Choroid plexus epithelial cell (primary cell): ENCODE measurements at regions not wholly inside any gene's neighbourhood (a gene's known extent, or its start where the extent isn't known, plus 50 kb on each side); places are given as distances from the start of the nearest gene placed in this dataset.

Experiments
- DNase-seq: peaks from one replicate; pipeline ENCODE4 v3.0.0-alpha.2; 2010; ENCODE audit warnings: low read depth
- H3K4me3 ChIP-seq: 2 replicates; pipeline ENCODE4 v1.5.1; 2011; ENCODE audit warnings: low read depth, mild to moderate bottlenecking, control low read depth, low read length, moderate library complexity
- TF ChIP-seq, protein P1 (sequence below): conservative IDR thresholded peaks from 2 replicates; pipeline ENCODE4 v1.5.1; 2011; ENCODE audit warnings: low read depth, mild to moderate bottlenecking, control low read depth, inconsistent platforms, low read length, moderate library complexity

- TF ChIP-seq, protein P1, sequence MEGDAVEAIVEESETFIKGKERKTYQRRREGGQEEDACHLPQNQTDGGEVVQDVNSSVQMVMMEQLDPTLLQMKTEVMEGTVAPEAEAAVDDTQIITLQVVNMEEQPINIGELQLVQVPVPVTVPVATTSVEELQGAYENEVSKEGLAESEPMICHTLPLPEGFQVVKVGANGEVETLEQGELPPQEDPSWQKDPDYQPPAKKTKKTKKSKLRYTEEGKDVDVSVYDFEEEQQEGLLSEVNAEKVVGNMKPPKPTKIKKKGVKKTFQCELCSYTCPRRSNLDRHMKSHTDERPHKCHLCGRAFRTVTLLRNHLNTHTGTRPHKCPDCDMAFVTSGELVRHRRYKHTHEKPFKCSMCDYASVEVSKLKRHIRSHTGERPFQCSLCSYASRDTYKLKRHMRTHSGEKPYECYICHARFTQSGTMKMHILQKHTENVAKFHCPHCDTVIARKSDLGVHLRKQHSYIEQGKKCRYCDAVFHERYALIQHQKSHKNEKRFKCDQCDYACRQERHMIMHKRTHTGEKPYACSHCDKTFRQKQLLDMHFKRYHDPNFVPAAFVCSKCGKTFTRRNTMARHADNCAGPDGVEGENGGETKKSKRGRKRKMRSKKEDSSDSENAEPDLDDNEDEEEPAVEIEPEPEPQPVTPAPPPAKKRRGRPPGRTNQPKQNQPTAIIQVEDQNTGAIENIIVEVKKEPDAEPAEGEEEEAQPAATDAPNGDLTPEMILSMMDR, result no peak
- H3K4me3 ChIP-seq, result no peak overlapping the region
- DNase-seq, result no peak
Measured at GRCh38 chr21:17976139-17976538, 157.0 kb upstream of the C21orf91 start.

DNA sequence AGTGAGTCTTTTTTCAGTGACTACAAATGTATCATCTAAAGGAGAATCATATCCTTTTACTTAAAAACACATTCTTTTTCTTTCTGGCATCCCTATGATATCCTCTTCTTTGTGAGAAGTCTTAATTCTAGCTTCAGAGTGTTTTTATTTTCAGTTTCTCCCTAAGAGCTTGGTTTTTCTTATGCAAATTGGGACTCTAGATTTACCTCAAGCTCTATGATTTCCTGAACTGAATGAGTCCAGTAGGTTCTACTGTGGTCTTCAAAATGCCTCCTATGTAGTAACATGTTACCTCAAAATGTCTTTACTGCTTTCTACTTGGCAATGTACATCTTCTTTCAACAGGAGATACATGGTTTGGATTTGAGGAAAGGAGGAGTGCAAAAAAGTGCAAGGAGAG, 148.2 kb upstream of the C21orf91 start:
- H3K4me3 ChIP-seq, result no peak overlapping the region
- TF ChIP-seq, protein P1, result no peak
- DNase-seq, result no peak

DNA sequence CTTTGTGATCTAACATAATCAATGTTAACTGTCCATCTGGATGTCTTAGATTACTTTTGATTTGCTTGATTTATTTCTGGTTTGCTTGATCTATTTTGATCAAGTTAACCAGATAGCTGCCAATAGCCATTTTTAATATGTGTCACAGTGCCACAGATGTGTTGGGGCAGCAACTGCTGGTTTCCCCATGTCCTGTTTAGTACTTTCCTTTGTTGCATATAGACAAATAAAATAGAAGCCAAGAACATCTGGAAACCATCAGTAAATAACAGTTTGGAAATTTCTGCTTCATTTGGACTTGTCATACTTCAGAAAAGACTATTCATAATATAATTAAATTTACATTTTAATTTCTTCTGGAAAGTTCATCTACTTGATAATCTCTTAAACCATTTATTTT, 145.6 kb upstream of the C21orf91 start:
- no peak for DNase-seq
- H3K4me3 ChIP-seq, result no peak overlapping the region
- TF ChIP-seq, protein P1, result no peak

GRCh38 chr21:17964199-17964598, 145.0 kb upstream of the C21orf91 start:
- TF ChIP-seq, protein P1, result no peak
- H3K4me3 ChIP-seq, result no peak overlapping the region
- no peak for DNase-seq

DNA sequence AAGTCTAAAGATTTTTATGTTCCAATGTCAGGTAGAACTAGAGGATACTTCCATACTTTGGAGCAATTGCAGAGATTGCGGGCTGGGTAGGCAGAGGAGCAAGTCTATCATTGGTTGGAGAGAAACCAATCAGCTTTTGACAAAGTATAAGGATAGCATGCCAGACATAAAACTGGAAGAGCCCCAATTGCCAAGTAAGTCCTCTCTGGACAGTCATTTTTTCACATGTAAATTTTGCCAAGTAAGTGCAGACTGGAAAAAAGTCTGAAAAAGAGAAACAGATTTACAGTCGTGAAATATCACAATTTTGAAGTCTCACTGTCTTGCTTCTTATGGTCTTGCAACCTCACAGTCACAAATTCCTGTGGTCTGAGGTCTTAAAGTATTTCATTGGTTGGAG, 131.4 kb upstream of the C21orf91 start:
- no peak overlapping the region for H3K4me3 ChIP-seq
- no peak for DNase-seq
- TF ChIP-seq, protein P1, result no peak

GRCh38 chr21:17949421-17949820, 130.3 kb upstream of the C21orf91 start:
- TF ChIP-seq, protein P1, result no peak
- no peak for DNase-seq

GRCh38 chr21:17947531-17947930, 128.4 kb upstream of the C21orf91 start:
- H3K4me3 ChIP-seq, result no peak overlapping the region
- DNase-seq, result no peak
- TF ChIP-seq, protein P1, result no peak

More at GRCh38 chr21:17949421-17949820, 130.3 kb upstream of the C21orf91 start:
- H3K4me3 ChIP-seq, result no peak overlapping the region
